ENCODE measurements at regions not wholly inside any gene's neighbourhood (a gene's known extent, or its start where the extent isn't known, plus 50 kb on each side); places are given as distances from the start of the nearest gene placed in this dataset.
A peak's percentile ranks its signal among the peaks of the same experiment; 100 is the strongest.
"Not testable (repeated sequence)": the region's sequence is repeated elsewhere in the genome, so short reads cannot be mapped to it uniquely, and the experiment has no call there.

GRCh38 chr1:93773049-93773838 lies 91.6 kb upstream of the BCAR3 start:
- DNase-seq (ENCODE audit: low read depth): no peak

DNA sequence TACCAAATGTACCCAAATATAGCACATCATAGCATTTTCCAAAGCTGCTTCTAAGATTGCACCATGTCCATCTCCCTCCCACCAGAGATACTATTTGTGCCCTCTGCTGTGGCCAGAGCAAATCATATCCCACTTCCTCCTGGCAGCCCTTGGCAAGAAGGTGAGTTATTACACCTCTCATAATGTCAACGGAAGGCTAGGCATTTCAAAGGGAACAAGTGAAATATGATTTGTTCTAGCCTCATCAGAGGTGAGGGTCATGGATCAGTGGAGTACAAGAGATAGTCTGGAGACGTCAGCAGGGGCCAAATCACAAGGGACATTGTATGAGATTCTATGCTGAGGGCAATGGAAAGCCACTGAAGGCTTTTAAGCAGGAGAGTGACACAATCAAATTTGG lies 90.2 kb upstream of the BCAR3 start:
- no peak for DNase-seq (ENCODE audit: low read depth)

DNA sequence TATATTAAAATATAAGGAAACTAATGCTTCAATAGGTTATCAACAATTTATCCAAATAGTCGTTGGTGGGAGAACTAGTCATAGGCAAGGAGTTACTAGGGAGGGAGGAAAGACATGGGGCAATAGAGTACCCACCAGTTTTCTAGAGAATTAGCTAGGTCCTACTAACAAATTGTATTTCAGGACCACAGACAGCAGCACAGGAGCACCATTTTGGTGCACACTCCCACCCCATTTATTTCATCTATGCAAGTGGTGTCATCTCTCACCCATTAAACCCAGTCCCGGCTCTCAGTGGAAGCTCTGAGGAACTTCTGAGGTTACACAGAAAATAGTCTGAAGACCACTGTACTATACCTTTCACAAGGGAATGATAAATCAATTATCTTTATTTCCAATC lies 89.0 kb upstream of the BCAR3 start:
- DNase-seq (ENCODE audit: low read depth): no peak

DNA sequence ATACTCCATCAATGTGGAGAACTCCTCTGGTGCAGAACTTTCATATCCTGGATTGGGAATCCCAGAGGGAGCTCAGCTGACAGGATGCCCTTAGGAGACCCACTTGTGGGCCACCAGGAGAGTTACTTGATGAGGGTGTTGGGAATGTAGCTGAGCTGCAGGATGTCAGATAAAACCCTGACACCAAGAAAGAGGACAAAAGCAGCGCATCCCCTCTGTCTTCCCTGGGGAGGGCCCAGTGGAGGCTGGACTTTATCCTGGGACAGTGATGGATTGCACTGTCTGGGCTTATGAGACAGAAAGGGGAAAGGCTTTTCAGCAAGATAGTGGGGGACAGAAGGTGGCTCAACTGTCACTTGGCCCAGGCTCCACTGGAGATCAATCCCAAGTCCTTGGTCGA lies 88.1 kb upstream of the BCAR3 start:
- no peak for DNase-seq (ENCODE audit: low read depth)

DNA sequence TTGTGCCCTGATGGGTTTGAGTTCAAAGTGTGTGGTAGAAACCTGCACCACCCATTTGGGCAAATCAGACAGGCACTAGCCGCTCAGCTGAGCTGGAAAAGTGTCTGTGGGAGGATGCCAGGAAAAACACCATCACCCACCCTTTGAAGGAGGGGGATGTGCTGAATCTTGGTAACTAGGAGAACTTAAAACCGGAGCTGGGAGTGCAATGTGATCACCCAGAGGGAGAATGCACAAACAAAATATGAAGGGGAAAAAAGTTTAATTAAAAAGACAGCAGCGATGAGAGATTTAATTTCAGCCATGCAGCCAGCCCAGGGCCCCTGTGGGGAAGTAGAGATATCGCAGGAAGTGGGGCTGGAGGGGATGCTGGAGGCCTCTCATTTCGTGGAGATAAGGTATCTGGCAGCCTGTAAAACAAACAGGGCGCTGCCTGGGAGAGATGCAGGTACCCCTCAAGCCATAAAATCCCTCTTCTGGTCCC lies 86.8 kb upstream of the BCAR3 start:
- DNase-seq (ENCODE audit: low read depth): no peak

- no peak for DNase-seq (ENCODE audit: low read depth)
Observed at GRCh38 chr1:93766451-93766850, 84.8 kb upstream of the BCAR3 start.

GRCh38 chr1:93765099-93765498 lies 83.5 kb upstream of the BCAR3 start:
- DNase-seq (ENCODE audit: low read depth): no peak

GRCh38 chr1:93764366-93764750 lies 82.7 kb upstream of the BCAR3 start:
- DNase-seq (ENCODE audit: low read depth): no peak

DNA sequence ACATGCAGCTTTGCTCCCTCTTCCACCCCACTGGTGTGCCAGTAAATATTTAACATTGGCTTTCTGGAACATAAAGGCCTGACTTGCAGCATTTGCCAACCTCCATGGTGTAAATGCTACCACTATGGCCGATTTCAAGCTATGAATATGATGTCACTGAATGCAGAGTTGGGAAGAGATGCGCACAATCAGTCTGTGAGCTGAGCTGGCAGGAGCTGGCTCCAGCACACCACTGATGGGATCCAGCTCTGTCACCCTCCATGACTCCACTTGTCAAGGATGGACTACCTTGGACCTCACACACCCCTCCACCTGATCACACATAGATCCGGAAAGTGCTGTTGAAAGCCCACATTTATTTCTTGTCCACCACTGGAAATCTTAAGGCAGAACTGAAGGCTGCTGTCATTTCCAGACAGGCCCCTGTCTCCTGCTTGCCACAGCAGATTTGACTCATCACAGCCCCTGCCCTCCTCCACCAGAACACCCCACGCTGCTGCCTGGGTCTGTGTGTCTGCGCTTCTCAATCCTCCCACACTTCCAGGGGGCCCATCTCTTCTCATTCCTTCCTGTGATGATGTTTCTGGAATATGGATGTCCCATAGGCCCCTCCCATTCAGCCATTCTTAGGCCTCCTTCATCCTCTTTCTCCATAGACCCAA lies 82.2 kb upstream of the BCAR3 start:
- DNase-seq (ENCODE audit: low read depth): no peak

DNA sequence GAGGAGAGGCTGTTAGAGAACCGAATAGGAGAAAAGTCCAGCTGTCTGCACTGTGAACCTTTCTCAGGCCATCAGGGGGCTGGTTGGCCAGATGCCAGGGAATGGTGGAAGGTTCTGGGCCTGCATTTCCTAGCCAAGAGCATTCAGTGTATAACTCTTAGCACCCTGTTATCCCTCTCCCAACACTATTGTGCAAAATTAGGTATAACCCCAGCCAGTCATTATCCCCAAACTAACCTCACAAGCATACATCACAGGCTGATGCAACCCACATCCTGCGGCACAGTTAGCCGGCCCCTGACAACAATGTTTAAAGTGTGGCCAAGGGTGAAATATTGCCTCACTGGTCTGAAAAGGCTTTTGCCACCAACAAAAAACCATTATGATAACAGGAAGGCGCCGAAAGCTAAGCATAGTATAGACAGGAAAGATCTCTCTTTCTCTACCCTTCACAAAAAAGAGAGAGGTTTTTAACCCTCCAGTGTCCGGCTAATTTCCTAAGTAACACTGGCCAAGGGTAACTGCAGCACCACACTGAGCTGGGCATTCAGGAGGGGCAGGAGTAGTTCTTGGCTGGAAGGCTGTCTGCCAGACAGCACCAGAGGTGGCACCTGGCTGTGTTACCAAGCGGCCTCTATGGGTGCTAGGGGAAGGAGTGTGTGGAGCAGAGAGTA lies 77.3 kb upstream of the BCAR3 start:
- peak; percentile 65 for DNase-seq (ENCODE audit: low read depth)

DNA sequence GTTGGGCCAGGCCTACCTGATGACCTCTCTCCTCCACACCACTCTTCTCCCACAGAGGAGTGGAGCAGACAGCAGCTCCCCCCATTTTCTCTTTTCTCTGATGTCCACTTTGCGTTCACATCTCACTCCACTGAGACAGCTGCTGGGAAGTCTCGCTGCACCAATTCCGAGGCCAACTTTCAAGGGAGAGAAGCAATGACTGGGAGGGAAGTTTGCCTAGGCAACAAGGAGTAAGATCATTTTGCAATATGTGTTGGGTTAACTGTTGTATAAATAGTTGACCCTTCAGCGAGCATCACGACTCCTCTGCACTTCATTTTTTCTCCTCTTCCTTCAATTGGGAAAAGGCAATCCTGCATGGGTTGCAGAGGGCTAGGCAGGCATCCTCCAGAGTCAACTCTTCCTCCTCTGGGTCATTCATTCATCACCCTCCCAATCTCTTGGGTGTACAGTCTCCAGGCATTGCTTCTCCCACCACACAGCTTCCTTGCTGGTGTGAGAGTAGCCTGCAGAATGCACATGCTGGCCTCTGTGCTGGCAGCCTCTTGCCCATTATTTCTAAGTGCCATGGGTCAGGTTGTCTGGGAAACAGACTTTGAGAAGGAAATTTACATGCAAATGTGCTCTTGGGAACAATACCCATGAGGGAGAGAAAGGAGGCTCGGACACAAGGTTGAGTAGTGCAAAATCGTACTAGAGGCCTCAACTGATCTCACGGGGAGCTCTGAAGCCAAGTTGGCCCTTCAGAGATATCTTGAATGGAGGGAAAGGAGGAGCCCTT lies 75.8 kb upstream of the BCAR3 start:
- DNase-seq (ENCODE audit: low read depth): no peak

DNA sequence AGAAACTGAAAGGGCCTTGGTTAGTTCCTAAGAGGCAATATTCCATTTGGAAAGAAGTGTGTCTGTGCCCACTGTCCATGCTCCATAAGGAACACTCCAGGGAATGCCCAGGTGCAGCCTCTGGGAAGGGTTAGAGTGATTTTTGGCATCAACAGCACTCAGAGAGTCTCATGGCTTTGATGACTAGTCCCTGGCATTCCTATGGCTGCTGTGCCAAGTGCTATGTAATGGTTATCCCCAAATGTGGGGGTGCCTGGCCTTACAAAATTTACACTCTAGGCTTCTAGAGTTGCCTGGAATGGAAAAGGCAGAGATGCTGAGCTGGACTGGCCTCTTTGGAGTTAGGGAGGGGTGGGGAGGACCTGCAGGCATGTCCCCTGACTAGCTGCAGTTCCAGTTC lies 75.0 kb upstream of the BCAR3 start:
- DNase-seq (ENCODE audit: low read depth): no peak

GRCh38 chr1:93755251-93755715 lies 73.6 kb upstream of the BCAR3 start:
- not testable (repeated sequence) for DNase-seq (ENCODE audit: low read depth)

DNA sequence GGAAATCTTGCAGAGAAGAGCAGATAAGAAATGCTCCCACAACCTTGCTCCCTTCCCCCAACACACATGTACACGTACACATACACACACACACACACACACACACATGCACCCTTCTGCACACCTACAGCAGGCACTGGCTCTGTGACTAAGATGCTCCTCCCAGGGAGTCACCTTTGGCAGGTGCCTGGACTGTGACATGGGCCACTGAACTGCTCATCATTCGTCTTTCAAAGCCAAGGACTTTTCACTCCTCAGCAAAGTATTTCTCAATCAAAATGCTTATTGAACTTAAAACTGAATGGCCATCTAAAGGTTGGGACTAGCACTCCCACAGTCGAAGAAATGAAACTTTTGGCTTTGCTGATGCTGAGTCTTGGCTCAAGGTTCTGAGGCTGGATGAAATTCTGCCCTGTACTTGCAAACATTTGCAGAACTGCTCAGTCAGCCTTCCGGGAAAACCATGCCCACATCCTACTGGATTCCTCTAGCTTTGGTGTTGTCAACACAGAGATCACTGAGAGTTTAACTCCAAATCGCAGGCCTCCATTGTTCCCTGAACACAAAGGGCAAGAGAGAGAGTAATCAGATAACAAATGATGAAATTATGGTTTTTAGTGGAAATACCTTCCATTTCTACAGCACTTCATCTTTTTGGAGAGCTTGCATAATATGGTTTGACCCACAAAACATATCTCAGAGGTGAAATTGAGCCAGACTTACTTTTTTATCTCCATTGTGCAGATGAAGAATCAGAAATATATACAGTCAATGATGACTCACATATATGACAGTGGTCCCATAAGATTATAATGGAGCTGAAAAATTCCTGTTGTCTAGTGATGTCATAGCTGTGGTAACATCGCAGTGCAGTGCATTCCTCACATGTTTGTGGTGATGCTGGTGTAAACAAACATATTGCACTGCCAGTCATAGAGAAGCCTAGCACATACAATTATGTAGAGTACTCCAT lies 72.4 kb upstream of the BCAR3 start:
- DNase-seq (ENCODE audit: low read depth): peak; percentile 85

- no peak for DNase-seq (ENCODE audit: low read depth)
Observed at GRCh38 chr1:93751377-93752250, 70.0 kb upstream of the BCAR3 start.

DNA sequence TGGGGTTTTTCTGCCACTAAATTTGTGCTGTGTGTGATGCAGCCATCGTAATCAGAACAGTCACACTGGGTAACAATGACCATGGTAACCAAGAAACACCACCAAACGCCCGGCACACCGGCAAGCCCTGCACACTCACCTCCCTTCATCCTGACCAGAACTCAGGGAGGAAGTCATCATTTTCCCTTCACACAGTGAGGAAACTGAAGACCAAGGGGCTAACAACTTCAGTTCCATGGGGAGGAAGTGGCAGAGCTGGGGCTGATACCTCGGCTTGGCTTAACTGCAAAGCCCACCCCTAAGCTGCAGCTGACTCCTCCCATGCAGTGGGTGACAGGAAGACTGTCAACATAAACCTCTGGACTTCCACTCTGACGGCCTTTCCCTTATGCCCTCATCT lies 69.3 kb upstream of the BCAR3 start:
- DNase-seq (ENCODE audit: low read depth): no peak

GRCh38 chr1:93749894-93750301 lies 68.3 kb upstream of the BCAR3 start:
- DNase-seq (ENCODE audit: low read depth): no peak

DNA sequence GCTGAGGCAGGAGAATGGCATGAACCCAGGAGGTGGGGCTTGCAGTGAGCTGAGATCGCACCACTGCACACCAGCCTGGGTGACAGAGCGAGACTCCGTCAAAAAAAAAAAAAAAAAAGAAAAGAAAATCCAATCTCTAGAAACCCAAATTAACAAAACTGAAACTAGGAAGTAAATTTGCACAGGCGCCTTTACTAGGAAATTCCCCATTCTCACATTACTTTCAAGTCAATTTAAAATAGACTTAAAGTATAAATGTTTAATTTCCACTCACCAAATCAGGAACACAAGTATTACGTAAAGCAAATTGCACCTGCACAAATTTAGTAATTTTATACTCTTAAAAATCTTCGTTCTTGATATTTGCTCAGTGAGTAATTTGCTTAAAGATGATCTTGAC lies 67.8 kb upstream of the BCAR3 start:
- no peak for DNase-seq (ENCODE audit: low read depth)

DNA sequence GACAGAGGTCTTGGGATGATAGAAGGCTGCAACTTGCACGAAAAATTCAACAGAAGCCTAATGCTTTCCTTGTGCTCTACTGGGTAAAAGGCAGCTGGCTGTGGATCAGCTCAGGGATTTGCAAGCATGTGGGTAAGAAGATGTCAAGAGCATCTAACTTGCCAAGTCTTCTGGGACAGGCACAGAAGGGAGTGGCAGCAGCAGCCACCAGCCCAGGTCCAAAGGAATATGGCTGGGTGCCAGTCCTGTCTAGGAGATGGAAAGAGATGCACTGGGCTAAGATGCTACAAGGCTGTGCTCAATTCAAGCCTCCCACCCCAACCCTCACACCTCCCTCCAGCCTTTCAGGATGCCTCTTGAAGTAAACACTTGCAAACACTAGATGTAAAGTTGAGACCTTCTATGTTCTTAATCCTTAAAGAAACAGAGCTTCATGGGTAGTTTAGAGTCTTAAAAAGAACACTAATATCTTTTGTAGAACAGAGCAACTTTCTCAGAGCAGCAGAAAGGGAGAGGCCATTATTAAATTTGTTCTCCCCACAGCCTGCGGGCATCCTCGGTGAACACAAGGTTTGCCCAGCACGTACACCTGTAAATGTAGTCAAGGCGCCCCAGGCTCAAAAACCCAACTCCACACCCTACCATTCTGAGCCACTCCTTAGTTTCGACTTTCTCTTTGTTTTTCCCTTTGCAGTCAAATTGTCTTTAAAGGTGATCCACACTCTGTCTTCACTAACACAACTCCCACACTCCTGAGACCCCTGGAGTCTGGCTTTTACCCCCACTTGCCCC lies 64.6 kb upstream of the BCAR3 start:
- no peak for DNase-seq (ENCODE audit: low read depth)

All from stromal cell of bone marrow (primary cell).